HCT116 (cell line): ENCODE measurements at regions not wholly inside any gene's neighbourhood (a gene's known extent, or its start where the extent isn't known, plus 50 kb on each side); places are given as distances from the start of the nearest gene placed in this dataset.
A peak's percentile ranks its signal among the peaks of the same experiment; 100 is the strongest.

Source experiments
- ATAC-seq: fragments of 200-7000 bp; cut with Tn5 transposase; 2 replicates; pipeline ENCODE4 v1.9.1; 2020; ENCODE audit warnings: mild to moderate bottlenecking, moderate library complexity
- BruUV-seq: library from RNA; stranded (reverse); fragments of 400-500 nt; replicated peaks from 2 replicates; lab custom pipeline; 2021; lab: Mats Ljungman, UMichigan
- CTCF ChIA-PET: fragments of 300-600 bp; sonication (Branson Sonifier 250); formaldehyde crosslinking; loops from one replicate; lab custom pipeline; 2021; ENCODE audit warnings: antibody characterized with exemption; lab: Charles Lee
- POLR2A ChIA-PET: fragments of 300-600, 350-600 bp; sonication (Branson Sonifier 250); formaldehyde crosslinking; loops from one replicate; lab custom pipeline; 2021; ENCODE audit warnings: antibody characterized with exemption; lab: Charles Lee
- RAD21 ChIA-PET, 2 experiments: fragments of 300-600 bp; sonication (Branson Sonifier 250); formaldehyde crosslinking; loops; one replicate each; lab custom pipeline; 2023; ENCODE audit warnings: low total read pairs in 2 of 2; ENCODE audit not compliant: uncharacterized antibody in 2 of 2, unreplicated experiment in 2 of 2, low non-redundant PET in 1 of 2; lab: Charles Lee
- DNase-seq: peaks from one replicate; pipeline ENCODE4 v3.0.0-alpha.2; 2010; ENCODE audit warnings: low read depth, low spot score
- H2AFZ ChIP-seq: fragments of 200-600 bp; shearing (Covaris generic), sonication (generic); 2 replicates; pipeline ENCODE4 v1.6.1; 2017; ENCODE audit warnings: low read depth, mixed run types, mixed read lengths, antibody characterized with exemption, low read length; ENCODE audit not compliant: poor library complexity, severe bottlenecking
- H3K27ac ChIP-seq: 2 replicates; pipeline ENCODE4 v1.5.1; 2012; ENCODE audit warnings: low read depth, low read length
- H3K27me3 ChIP-seq: fragments of 200-600 bp; sonication (generic); 2 replicates; pipeline ENCODE4 v1.6.1; 2016; ENCODE audit warnings: mixed run types, low read length, mixed read lengths; ENCODE audit not compliant: insufficient read depth
- H3K36me3 ChIP-seq, 2 experiments: fragments of 200-500 bp in 1 of 2; fragments of 200-600 bp in 1 of 2; sonication (Bioruptor generic) in 1 of 2; sonication (generic) in 1 of 2; 2 replicates each; pipeline versions ENCODE4 v1.5.1 to v1.6.1; 2014 to 2016; ENCODE audit warnings: low read length in 2 of 2, inconsistent platforms in 1 of 2, mixed read lengths in 1 of 2, mixed run types in 1 of 2; ENCODE audit not compliant: insufficient read depth in 2 of 2, control insufficient read depth in 1 of 2
- H3K4me1 ChIP-seq, 2 experiments: fragments of 200-600 bp in 1 of 2; sonication (generic) in 1 of 2; 2 replicates each; pipeline versions ENCODE4 v1.5.1 to v1.6.1; 2012 to 2017; ENCODE audit warnings: low read length in 2 of 2, inconsistent platforms in 1 of 2, mild to moderate bottlenecking in 1 of 2, mixed read lengths in 1 of 2, mixed run types in 1 of 2, moderate library complexity in 1 of 2; ENCODE audit not compliant: insufficient read depth in 2 of 2, control insufficient read depth in 1 of 2
- H3K4me2 ChIP-seq: fragments of 200-600 bp; sonication (generic); 2 replicates; pipeline ENCODE4 v1.6.1; 2017; ENCODE audit warnings: mixed run types, low read length, mixed read lengths
- H3K4me3 ChIP-seq, 2 experiments: fragments of 200-600 bp in 1 of 2; sonication (generic) in 1 of 2; replicated peaks in 1 of 2; 2 replicates each; pipeline ENCODE4 v1.5.1; 2011 to 2016; ENCODE audit warnings: low read length in 2 of 2, control low read depth in 1 of 2, low read depth in 1 of 2, mild to moderate bottlenecking in 1 of 2, mixed read lengths in 1 of 2, mixed run types in 1 of 2
- H3K79me2 ChIP-seq: fragments of 200-600 bp; sonication (generic); 2 replicates; pipeline ENCODE4 v1.6.1; 2017; ENCODE audit warnings: mild to moderate bottlenecking, mixed run types, low read length, moderate library complexity, mixed read lengths; ENCODE audit not compliant: insufficient read depth
- H3K9ac ChIP-seq: fragments of 200-600 bp; sonication (generic); 2 replicates; pipeline ENCODE4 v1.6.1; 2016; ENCODE audit warnings: low read length, mixed read lengths
- H3K9me2 ChIP-seq: fragments of 200-600 bp; sonication (generic), shearing (Covaris generic); 2 replicates; pipeline ENCODE4 v1.6.1; 2017; ENCODE audit warnings: mixed run types, mild to moderate bottlenecking, moderate library complexity; ENCODE audit not compliant: insufficient read depth
- H3K9me3 ChIP-seq, 2 experiments: fragments of 200-500 bp in 1 of 2; fragments of 200-600 bp in 1 of 2; sonication (Bioruptor generic) in 1 of 2; sonication (generic) in 1 of 2; 2 replicates each; pipeline ENCODE4 v1.6.1; 2014 to 2017; ENCODE audit warnings: low read length in 2 of 2, mixed read lengths in 2 of 2, inconsistent platforms in 1 of 2, low read depth in 1 of 2, mild to moderate bottlenecking in 1 of 2, mixed run types in 1 of 2, moderate library complexity in 1 of 2; ENCODE audit not compliant: control insufficient read depth in 1 of 2, insufficient read depth in 1 of 2
- H4K20me1 ChIP-seq: fragments of 200-600 bp; sonication (generic), shearing (Covaris generic); 2 replicates; pipeline ENCODE4 v1.6.1; 2017; ENCODE audit warnings: mixed run types, mild to moderate bottlenecking, moderate library complexity; ENCODE audit not compliant: insufficient read depth
- CBX3 ChIP-seq: IDR thresholded peaks from 2 replicates; pipeline ENCODE4 v1.6.1; 2012; ENCODE audit warnings: low read depth
- EGR1 ChIP-seq: IDR thresholded peaks from 2 replicates; pipeline ENCODE4 v1.6.1; 2012; ENCODE audit warnings: low read depth
- ELF1 ChIP-seq: IDR thresholded peaks from 2 replicates; pipeline ENCODE4 v1.6.1; 2012; ENCODE audit warnings: low read depth, borderline replicate concordance
- EZH2 ChIP-seq: fragments of 200-600 bp; sonication (generic); IDR thresholded peaks from 2 replicates; pipeline ENCODE4 v1.6.1; 2017; ENCODE audit warnings: antibody characterized with exemption, mixed run types
- FOSL1 ChIP-seq: IDR thresholded peaks from 2 replicates; pipeline ENCODE4 v1.6.1; 2012; ENCODE audit warnings: low read depth
- JUND ChIP-seq: IDR thresholded peaks from 2 replicates; pipeline ENCODE4 v1.6.1; 2012
- RAD21 ChIP-seq: IDR thresholded peaks from 2 replicates; pipeline ENCODE4 v1.6.1; 2012; ENCODE audit warnings: low read depth, mild to moderate bottlenecking
- SP1 ChIP-seq: IDR thresholded peaks from 2 replicates; pipeline ENCODE4 v1.6.1; 2012; ENCODE audit warnings: low read depth
- YY1 ChIP-seq: IDR thresholded peaks from 2 replicates; pipeline ENCODE4 v1.6.1; 2011; ENCODE audit warnings: low read length, low read depth, moderate library complexity, mild to moderate bottlenecking; ENCODE audit not compliant: insufficient replicate concordance; ENCODE audit errors: extremely low read depth
- intact Hi-C: fragments of 100-400 bp; cut with micrococcal nuclease; formaldehyde crosslinking; loops from 2 replicates; pipeline ENCODE4 v1.10.0; 2022
- TF ChIP-seq, protein P1 (sequence below): IDR thresholded peaks from 2 replicates; pipeline ENCODE4 v1.6.1; 2012
- TF ChIP-seq, protein P2 (sequence below), 3 experiments: fragments of 200-600 bp in 1 of 3; sonication (generic) in 1 of 3; IDR thresholded peaks in 2 of 3; conservative IDR thresholded peaks in 1 of 3; 2 replicates each; pipeline ENCODE4 v1.5.1; 2012 to 2017; ENCODE audit warnings: low read depth in 2 of 3, low read length in 2 of 3, antibody characterized with exemption in 1 of 3, borderline replicate concordance in 1 of 3, control low read depth in 1 of 3, mild to moderate bottlenecking in 1 of 3, mixed read lengths in 1 of 3, mixed run types in 1 of 3, moderate library complexity in 1 of 3; ENCODE audit not compliant: insufficient read depth in 1 of 3

- Histone ChIP-seq H3K36me3 (no peaks in the 10 kb centered on the region), H3K9me3 (no peaks in the 10 kb centered on the region), H3K9ac (no peak overlapping the region), H4K20me1 (no peaks in the 10 kb centered on the region), H3K27me3 (no peaks in the 10 kb centered on the region), H3K27ac (no peak overlapping the region), H2AFZ (no peak overlapping the region), H3K4me2 (peak overlapping the region; percentile 5; the same call in 1 of the 2 replicates), H3K4me1 (peaks cover 24 to 38% of the 10 kb centered on the region in 2 experiments)
- no TSS peak for BruUV-seq
- DNase-seq = no peak
- POLR2A ChIA-PET = no interaction called here
- intact Hi-C loops = loop anchor here (5.0 kb wide), 1 partner anchor 103 kb away; no protein-coding TSS in a partner anchor
- TF ChIP-seq CBX3 = no peak
- TF ChIP-seq, all 23 proteins: peak for 0
- no peak for ATAC-seq
- Histone ChIP-seq H3K9me2 (peaks cover 2% of the 10 kb centered on the region; the same call in 1 of the 2 replicates), H3K4me3 (no peak overlapping the region), H3K79me2 (no peaks in the 10 kb centered on the region)
- CTCF ChIA-PET = no interaction called here
- RAD21 ChIA-PET = no interaction called here
Observed at GRCh38 chr5:145585443-145586148, 249.5 kb downstream of the PRELID2 start.

GRCh38 chr5:145579301-145579700, 255.8 kb downstream of the PRELID2 start:
- Histone ChIP-seq H4K20me1 (no peaks in the 10 kb centered on the region), H3K9ac (no peak overlapping the region), H3K79me2 (no peaks in the 10 kb centered on the region), H3K4me1 (peaks cover 0 to 19% of the 10 kb centered on the region in 2 experiments; a peak in 2 of 4 replicates), H2AFZ (no peak overlapping the region), H3K27me3 (no peaks in the 10 kb centered on the region), H3K36me3 (no peaks in the 10 kb centered on the region), H3K9me2 (no peaks in the 10 kb centered on the region), H3K4me3 (no peak overlapping the region), H3K27ac (no peak overlapping the region), H3K4me2 (no peak overlapping the region), H3K9me3 (no peaks in the 10 kb centered on the region)
- intact Hi-C loops = no loop called here
- ChIA-PET RAD21 (no interaction called here), POLR2A (no interaction called here), CTCF (no interaction called here)
- DNase-seq (no peak), ATAC-seq (no peak)
- TF ChIP-seq JUND = no peak
- TF ChIP-seq EZH2 = no peak
- no peak for TF ChIP-seq SP1
- no peak for TF ChIP-seq YY1
- no peak for TF ChIP-seq FOSL1
- no peak for TF ChIP-seq RAD21
- TF ChIP-seq, protein P1, sequence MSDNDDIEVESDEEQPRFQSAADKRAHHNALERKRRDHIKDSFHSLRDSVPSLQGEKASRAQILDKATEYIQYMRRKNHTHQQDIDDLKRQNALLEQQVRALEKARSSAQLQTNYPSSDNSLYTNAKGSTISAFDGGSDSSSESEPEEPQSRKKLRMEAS = no peak
- no peak for TF ChIP-seq CBX3
- TF ChIP-seq ELF1 = no peak
- no peak for TF ChIP-seq EGR1
- TF ChIP-seq, protein P2, sequence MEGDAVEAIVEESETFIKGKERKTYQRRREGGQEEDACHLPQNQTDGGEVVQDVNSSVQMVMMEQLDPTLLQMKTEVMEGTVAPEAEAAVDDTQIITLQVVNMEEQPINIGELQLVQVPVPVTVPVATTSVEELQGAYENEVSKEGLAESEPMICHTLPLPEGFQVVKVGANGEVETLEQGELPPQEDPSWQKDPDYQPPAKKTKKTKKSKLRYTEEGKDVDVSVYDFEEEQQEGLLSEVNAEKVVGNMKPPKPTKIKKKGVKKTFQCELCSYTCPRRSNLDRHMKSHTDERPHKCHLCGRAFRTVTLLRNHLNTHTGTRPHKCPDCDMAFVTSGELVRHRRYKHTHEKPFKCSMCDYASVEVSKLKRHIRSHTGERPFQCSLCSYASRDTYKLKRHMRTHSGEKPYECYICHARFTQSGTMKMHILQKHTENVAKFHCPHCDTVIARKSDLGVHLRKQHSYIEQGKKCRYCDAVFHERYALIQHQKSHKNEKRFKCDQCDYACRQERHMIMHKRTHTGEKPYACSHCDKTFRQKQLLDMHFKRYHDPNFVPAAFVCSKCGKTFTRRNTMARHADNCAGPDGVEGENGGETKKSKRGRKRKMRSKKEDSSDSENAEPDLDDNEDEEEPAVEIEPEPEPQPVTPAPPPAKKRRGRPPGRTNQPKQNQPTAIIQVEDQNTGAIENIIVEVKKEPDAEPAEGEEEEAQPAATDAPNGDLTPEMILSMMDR (IDR thresholded peaks at IDR 0.05 in 2 of 3, conservative IDR thresholded peaks at IDR 0.05 in 1 of 3; ENCODE audit: borderline replicate concordance in 1 of 3, insufficient read depth in 1 of 3, low read depth in 2 of 3, low read length in 2 of 3) = no peak
- TF ChIP-seq, all 23 proteins: peak for 0
- BruUV-seq = no TSS peak
